ENCODE measurements at regions not wholly inside any gene's neighbourhood (a gene's known extent, or its start where the extent isn't known, plus 50 kb on each side); places are given as distances from the start of the nearest gene placed in this dataset.

- no peak for TF ChIP-seq CTCF (IDR thresholded peaks at IDR 0.05; ENCODE audit: insufficient read depth, low read length)
- no peak for DNase-seq (ENCODE audit: low read depth)
- H3K4me3 ChIP-seq (ENCODE audit: low read depth, low read length) = no peak overlapping the region
These were observed 97.8 kb upstream of the SLC35G4 start for GRCh38 chr18:11511434-11512095.

- no peak for TF ChIP-seq CTCF (IDR thresholded peaks at IDR 0.05; ENCODE audit: insufficient read depth, low read length)
- no peak overlapping the region for H3K4me3 ChIP-seq (ENCODE audit: low read depth, low read length)
- DNase-seq (ENCODE audit: low read depth) = peak; percentile 19
These were observed 102.5 kb upstream of the SLC35G4 start for GRCh38 chr18:11506856-11507255.

- H3K4me3 ChIP-seq (ENCODE audit: low read depth, low read length) = no peak overlapping the region
- DNase-seq (ENCODE audit: low read depth) = no peak
- TF ChIP-seq CTCF (IDR thresholded peaks at IDR 0.05; ENCODE audit: insufficient read depth, low read length) = no peak
These were observed 103.4 kb upstream of the SLC35G4 start for GRCh38 chr18:11505993-11506392.

GRCh38 chr18:11504962-11505361, 104.4 kb upstream of the SLC35G4 start:
- no peak for DNase-seq (ENCODE audit: low read depth)
- H3K4me3 ChIP-seq (ENCODE audit: low read depth, low read length) = no peak overlapping the region
- TF ChIP-seq CTCF (IDR thresholded peaks at IDR 0.05; ENCODE audit: insufficient read depth, low read length) = no peak

- H3K4me3 ChIP-seq (ENCODE audit: low read depth, low read length) = no peak overlapping the region
- DNase-seq (ENCODE audit: low read depth) = no peak
- TF ChIP-seq CTCF (IDR thresholded peaks at IDR 0.05; ENCODE audit: insufficient read depth, low read length) = no peak
These were observed 107.0 kb upstream of the SLC35G4 start for GRCh38 chr18:11502368-11502767.

GRCh38 chr18:11501352-11501751, 108.0 kb upstream of the SLC35G4 start:
- H3K4me3 ChIP-seq (ENCODE audit: low read depth, low read length) = no peak overlapping the region
- TF ChIP-seq CTCF (IDR thresholded peaks at IDR 0.05; ENCODE audit: insufficient read depth, low read length) = no peak
- no peak for DNase-seq (ENCODE audit: low read depth)

All from fibroblast of the aortic adventitia (primary cell).